ENCODE measurements at regions not wholly inside any gene's neighbourhood (a gene's known extent, or its start where the extent isn't known, plus 50 kb on each side); places are given as distances from the start of the nearest gene placed in this dataset.

- DNase-seq: peak; percentile 26
Measured at GRCh38 chr9:7287986-7288385, 511.6 kb downstream of the DMAC1 start.

- DNase-seq: peak; percentile 94
Measured at GRCh38 chr9:7287065-7287464, 512.5 kb downstream of the DMAC1 start.

- no peak for DNase-seq
Measured at GRCh38 chr9:7286101-7286500, 513.5 kb downstream of the DMAC1 start.

- DNase-seq: no peak
Measured at GRCh38 chr9:7285199-7285598, 514.4 kb downstream of the DMAC1 start.

GRCh38 chr9:7284517-7284916 lies 515.1 kb downstream of the DMAC1 start:
- DNase-seq: no peak

- no peak for DNase-seq
Measured at GRCh38 chr9:7284117-7284516, 515.5 kb downstream of the DMAC1 start.

GRCh38 chr9:7273575-7273974 lies 515.8 kb downstream of the KDM4C start:
- DNase-seq: no peak

- DNase-seq: peak; percentile 79
Measured at GRCh38 chr9:7266911-7267595, 509.3 kb downstream of the KDM4C start.

GRCh38 chr9:7265181-7265580 lies 507.4 kb downstream of the KDM4C start:
- DNase-seq: no peak

GRCh38 chr9:7259544-7260241 lies 501.9 kb downstream of the KDM4C start:
- no peak for DNase-seq

- DNase-seq: no peak
Measured at GRCh38 chr9:7258688-7259396, 501.1 kb downstream of the KDM4C start.

- no peak for DNase-seq
Measured at GRCh38 chr9:7246917-7247522, 489.2 kb downstream of the KDM4C start.

GRCh38 chr9:7245976-7246580 lies 488.3 kb downstream of the KDM4C start:
- DNase-seq: no peak

- DNase-seq: peak; percentile 22
Measured at GRCh38 chr9:7243838-7244237, 486.1 kb downstream of the KDM4C start.

- DNase-seq: no peak
Measured at GRCh38 chr9:7242126-7242525, 484.4 kb downstream of the KDM4C start.

- no peak for DNase-seq
Measured at GRCh38 chr9:7241694-7242093, 483.9 kb downstream of the KDM4C start.

- no peak for DNase-seq
Measured at GRCh38 chr9:7240569-7241311, 483.0 kb downstream of the KDM4C start.

GRCh38 chr9:7239708-7240107 lies 481.9 kb downstream of the KDM4C start:
- DNase-seq: no peak

GRCh38 chr9:7238247-7238637 lies 480.5 kb downstream of the KDM4C start:
- no peak for DNase-seq

GRCh38 chr9:7237473-7238246 lies 479.9 kb downstream of the KDM4C start:
- DNase-seq: peak; percentile 94

- DNase-seq: no peak
Measured at GRCh38 chr9:7236186-7236585, 478.4 kb downstream of the KDM4C start.

GRCh38 chr9:7234144-7234543 lies 476.4 kb downstream of the KDM4C start:
- DNase-seq: no peak

All from NCI-H748 treated with DMSO at 0.1 percent for 48 hours (cell line).